Astrocyte of the spinal cord (primary cell): ENCODE measurements at regions not wholly inside any gene's neighbourhood (a gene's known extent, or its start where the extent isn't known, plus 50 kb on each side); places are given as distances from the start of the nearest gene placed in this dataset.

Experiments used
- DNase-seq: peaks from one replicate; pipeline ENCODE4 v3.0.0; 2011; ENCODE audit warnings: low read depth, low spot score
- H3K4me3 ChIP-seq: 2 replicates; pipeline ENCODE4 v1.5.1; 2011; ENCODE audit warnings: low read depth, mild to moderate bottlenecking, low read length, moderate library complexity
- in situ Hi-C: cut with HindIII; loops from 2 replicates; pipeline ENCODE4 v1.10.0; 2017; ENCODE audit warnings: low sequenced_read_pairs
- TF ChIP-seq, protein P1 (sequence below): IDR thresholded peaks from 2 replicates; pipeline ENCODE4 v1.5.1; 2012; ENCODE audit warnings: low read depth, mild to moderate bottlenecking, low read length, inconsistent platforms

DNA sequence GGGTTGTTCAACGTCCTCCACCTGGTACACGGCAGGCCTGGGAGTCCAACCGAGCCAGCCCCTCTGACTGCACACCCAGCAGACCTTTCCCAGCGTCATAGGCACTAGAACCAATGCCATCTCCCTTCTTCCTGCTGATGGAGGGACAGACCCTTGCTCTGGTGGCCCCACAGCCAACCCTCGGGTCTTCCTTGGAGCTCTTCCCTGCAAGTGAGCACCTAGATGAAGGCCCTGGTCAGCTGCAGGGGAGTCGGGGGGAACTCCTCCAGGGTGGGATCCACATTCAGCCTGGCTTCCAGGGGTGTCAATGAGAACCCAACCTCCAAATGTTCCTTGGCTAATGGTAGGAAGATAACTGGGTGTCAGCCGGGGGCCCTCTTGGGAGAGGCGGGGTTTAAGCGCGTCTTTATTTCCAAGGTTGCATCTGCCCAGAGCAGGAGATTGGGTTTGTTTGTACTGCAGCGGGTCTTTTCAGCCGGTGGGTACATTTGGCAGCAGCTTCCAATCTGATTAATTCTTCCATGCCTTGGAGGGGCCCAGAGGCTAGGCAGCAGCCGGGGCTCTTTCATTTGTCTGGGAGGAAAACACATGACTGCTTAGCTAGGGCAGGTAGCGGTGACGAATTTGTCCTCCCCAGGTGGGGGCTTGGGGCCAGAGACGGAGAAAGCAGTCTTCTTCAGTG lies 56.0 kb upstream of the SHISAL1 start:
- no peak for DNase-seq
- H3K4me3 ChIP-seq: no peak overlapping the region
- in situ Hi-C loops: no loop called here
- TF ChIP-seq, protein P1, sequence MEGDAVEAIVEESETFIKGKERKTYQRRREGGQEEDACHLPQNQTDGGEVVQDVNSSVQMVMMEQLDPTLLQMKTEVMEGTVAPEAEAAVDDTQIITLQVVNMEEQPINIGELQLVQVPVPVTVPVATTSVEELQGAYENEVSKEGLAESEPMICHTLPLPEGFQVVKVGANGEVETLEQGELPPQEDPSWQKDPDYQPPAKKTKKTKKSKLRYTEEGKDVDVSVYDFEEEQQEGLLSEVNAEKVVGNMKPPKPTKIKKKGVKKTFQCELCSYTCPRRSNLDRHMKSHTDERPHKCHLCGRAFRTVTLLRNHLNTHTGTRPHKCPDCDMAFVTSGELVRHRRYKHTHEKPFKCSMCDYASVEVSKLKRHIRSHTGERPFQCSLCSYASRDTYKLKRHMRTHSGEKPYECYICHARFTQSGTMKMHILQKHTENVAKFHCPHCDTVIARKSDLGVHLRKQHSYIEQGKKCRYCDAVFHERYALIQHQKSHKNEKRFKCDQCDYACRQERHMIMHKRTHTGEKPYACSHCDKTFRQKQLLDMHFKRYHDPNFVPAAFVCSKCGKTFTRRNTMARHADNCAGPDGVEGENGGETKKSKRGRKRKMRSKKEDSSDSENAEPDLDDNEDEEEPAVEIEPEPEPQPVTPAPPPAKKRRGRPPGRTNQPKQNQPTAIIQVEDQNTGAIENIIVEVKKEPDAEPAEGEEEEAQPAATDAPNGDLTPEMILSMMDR: no peak

DNA sequence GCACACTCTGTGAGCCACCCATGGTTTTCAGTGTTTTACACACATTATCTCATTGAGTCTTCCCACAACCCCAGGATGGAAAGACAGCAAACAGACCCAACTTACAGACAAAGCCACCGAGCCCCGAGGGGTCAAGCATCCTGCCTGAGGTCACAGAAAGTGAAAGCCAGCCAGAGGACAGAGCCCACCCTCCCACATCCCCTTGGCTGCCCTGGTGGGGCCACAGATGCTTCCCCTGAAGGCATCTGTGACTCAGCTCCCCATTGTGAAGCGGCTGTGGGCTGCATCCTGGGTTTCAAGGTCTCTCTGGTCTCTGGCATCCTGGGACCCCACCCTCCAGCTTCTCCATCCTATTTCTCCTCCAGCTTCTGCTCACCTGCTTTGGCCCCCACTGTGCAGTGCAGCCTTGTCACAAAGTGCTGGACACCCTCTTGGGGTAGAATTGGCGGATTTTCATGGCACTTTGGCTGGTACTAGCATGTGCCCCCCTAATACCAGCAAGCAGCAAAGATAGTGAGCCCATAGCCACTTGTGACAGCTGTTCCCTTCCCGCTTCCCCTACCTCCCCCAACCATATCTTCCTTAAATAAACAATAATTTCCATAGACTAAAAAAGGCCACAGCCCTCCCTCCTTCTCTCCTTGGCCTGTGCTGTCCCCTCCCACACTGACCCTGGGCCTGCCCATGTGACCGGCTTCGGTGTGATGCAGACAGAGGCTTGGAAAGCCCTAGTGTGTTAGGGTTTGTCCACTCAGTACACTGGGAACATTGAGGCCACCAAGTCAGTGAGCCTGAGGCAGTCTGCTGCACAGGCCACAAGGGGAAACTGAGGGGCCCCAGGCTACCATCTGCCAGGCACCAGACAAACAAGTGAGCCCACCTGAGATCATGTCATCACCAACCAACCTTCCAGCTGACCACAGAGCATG lies 53.9 kb upstream of the SHISAL1 start:
- in situ Hi-C loops: no loop called here
- TF ChIP-seq, protein P1: no peak
- DNase-seq: no peak
- H3K4me3 ChIP-seq: no peak overlapping the region

DNA sequence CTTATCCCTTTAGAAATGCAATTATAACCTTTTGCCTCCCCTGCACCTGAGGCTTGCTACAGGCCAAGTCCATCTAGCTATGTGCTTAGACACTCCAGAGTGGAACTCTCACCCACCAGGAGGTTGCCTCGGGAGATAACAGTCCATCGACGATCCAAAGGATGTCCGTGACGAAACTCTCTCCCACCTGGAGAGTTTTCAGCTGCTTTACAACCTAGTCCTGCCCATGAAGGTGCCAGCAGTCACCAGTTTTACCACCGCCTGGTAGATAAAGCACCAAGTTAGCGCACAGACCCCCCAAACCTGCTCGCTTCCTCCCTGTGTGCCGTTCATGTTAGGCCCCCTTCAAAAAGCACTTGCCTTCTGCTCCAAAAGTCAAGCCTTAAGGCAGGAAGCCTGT lies 53.1 kb upstream of the SHISAL1 start:
- TF ChIP-seq, protein P1: no peak
- H3K4me3 ChIP-seq: no peak overlapping the region
- in situ Hi-C loops: no loop called here
- no peak for DNase-seq

DNA sequence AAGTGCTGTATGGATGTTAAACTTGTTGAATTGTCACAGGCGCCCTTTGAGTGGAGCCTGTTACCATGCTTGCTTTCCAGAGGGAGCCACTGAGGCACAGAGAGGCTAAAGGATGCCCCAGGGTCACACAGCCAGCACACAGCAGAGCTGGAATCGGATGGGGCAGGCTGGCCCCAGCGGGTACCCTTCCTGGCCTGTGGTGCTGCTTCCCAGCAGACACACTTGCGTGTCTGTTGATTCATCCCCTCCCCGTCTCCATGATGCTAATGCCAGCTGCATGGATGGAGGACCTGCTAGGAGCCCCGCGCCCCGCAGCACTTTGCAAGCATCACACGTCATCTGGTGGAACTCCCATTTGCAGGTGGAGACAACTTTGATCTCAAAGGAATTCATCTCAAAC lies 52.4 kb upstream of the SHISAL1 start:
- no peak overlapping the region for H3K4me3 ChIP-seq
- TF ChIP-seq, protein P1: no peak
- no peak for DNase-seq
- in situ Hi-C loops: no loop called here

DNA sequence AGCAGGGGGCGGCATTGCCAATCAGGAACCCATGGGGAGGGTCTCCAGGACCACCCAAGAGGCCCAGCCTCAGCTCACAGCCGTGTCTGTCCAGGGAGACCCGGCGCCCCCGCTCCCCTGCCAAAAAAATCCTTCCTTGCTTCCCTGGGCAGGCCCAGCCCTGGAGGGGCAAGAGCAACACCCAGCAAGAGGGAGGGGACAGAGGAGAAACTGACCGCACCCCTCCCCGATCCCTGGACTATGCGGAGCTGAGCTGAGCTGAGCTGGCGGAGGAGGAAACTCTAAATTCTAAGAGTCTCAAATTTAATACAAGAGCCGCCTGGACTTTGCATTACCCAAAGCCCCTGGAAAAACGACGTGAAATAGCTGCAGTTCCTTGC lies 52.0 kb upstream of the SHISAL1 start:
- in situ Hi-C loops: no loop called here
- TF ChIP-seq, protein P1: no peak
- no peak for DNase-seq
- no peak overlapping the region for H3K4me3 ChIP-seq

DNA sequence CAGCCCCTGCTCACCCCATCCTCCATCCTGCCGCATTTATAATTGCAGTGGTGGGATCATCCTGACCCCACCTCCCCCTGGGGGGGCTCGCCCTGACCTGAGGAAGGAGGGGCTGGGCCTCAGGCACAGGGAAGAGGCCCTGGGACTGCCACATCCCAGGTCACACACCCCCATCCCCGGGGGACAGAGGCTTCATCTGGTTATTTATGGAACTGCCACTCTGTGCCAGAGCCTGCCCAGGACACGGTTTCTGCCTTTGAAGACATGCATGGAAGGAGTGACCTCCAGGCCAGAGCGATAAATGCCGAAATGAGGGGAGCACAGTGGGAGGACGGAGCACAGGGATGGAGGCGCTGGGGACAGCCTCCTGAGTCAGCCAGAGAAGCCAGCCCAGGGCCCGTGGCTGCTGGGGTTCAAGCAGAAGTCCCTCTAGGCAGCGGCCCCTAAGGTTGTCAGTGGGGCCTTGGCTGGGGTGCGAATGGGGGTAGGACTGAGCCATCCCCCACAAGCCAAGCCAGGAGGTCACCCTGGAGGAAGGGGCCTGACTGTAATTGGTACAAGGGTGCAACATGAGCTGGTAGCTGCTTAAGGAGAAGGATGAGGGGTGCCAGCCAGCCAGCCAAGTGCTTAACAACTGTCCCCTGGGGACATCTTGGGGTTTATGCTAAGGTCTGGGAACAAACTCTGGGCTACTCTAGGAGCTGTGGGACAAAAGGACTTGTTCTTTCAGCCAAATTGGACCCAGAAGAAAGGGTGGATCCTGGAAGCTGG lies 51.4 kb upstream of the SHISAL1 start:
- no peak for DNase-seq
- TF ChIP-seq, protein P1: no peak
- in situ Hi-C loops: no loop called here
- no peak overlapping the region for H3K4me3 ChIP-seq
